H9 (cell line): ENCODE measurements at regions not wholly inside any gene's neighbourhood (a gene's known extent, or its start where the extent isn't known, plus 50 kb on each side); places are given as distances from the start of the nearest gene placed in this dataset.

Experiments
- DNase-seq: peaks from one replicate; pipeline ENCODE4 v3.0.0-alpha.2; 2017
- H2AFZ ChIP-seq: one replicate; pipeline ENCODE4 v1.6.1; 2013; ENCODE audit warnings: mild to moderate bottlenecking, low read length, control low read depth, moderate library complexity
- H2AK5ac ChIP-seq: 2 replicates; pipeline ENCODE4 v1.6.1; 2013; ENCODE audit warnings: low read length, control low read depth, mixed read lengths; ENCODE audit not compliant: insufficient read length
- H2BK120ac ChIP-seq: one replicate; pipeline ENCODE4 v1.6.1; 2013; ENCODE audit warnings: low read depth, mild to moderate bottlenecking, low read length, control low read depth, inconsistent platforms; ENCODE audit not compliant: poor library complexity, severe bottlenecking
- H2BK12ac ChIP-seq: 2 replicates; pipeline ENCODE4 v1.6.1; 2013; ENCODE audit warnings: low read length, control low read depth, mixed read lengths, low read depth; ENCODE audit not compliant: insufficient read length
- H2BK15ac ChIP-seq: 2 replicates; pipeline ENCODE4 v1.6.1; 2013; ENCODE audit warnings: low read depth, low read length, control low read depth
- H2BK20ac ChIP-seq: one replicate; pipeline ENCODE4 v1.6.1; 2013; ENCODE audit warnings: low read depth, mild to moderate bottlenecking, low read length, control low read depth, inconsistent platforms; ENCODE audit not compliant: poor library complexity, severe bottlenecking
- H2BK5ac ChIP-seq: 2 replicates; pipeline ENCODE4 v1.6.1; 2013; ENCODE audit warnings: low read length, control low read depth, mixed read lengths; ENCODE audit not compliant: insufficient read length
- H3K14ac ChIP-seq: 2 replicates; pipeline ENCODE4 v1.6.1; 2013; ENCODE audit warnings: low read length, control low read depth; ENCODE audit not compliant: insufficient read depth
- H3K18ac ChIP-seq: 2 replicates; pipeline ENCODE4 v1.6.1; 2013; ENCODE audit warnings: low read depth, mild to moderate bottlenecking, mixed read lengths, low read length, control low read depth; ENCODE audit not compliant: insufficient read length
- H3K23ac ChIP-seq: 2 replicates; pipeline ENCODE4 v1.6.1; 2013; ENCODE audit warnings: low read length, control low read depth, mixed read lengths, low read depth; ENCODE audit not compliant: insufficient read length
- H3K23me2 ChIP-seq: 2 replicates; pipeline ENCODE4 v1.6.1; 2013; ENCODE audit warnings: low read depth, mild to moderate bottlenecking, mixed read lengths, low read length, control low read depth; ENCODE audit not compliant: insufficient read length, poor library complexity, severe bottlenecking
- H3K27ac ChIP-seq: 2 replicates; pipeline ENCODE4 v1.5.1; 2013; ENCODE audit warnings: low read length, control low read depth, mixed read lengths, low read depth; ENCODE audit not compliant: insufficient read length
- H3K27me3 ChIP-seq: 2 replicates; pipeline ENCODE4 v1.6.1; 2013; ENCODE audit warnings: low read length, control low read depth, inconsistent platforms; ENCODE audit not compliant: insufficient read depth
- H3K4ac ChIP-seq: 2 replicates; pipeline ENCODE4 v1.6.1; 2013; ENCODE audit warnings: low read depth, mild to moderate bottlenecking, control low read depth, inconsistent platforms, low read length, moderate library complexity
- H3K4me1 ChIP-seq: 2 replicates; pipeline ENCODE4 v1.6.1; 2013; ENCODE audit warnings: low read length, control low read depth, inconsistent platforms; ENCODE audit not compliant: insufficient read depth
- H3K4me2 ChIP-seq: 2 replicates; pipeline ENCODE4 v1.6.1; 2013; ENCODE audit warnings: low read length, control low read depth, mixed read lengths; ENCODE audit not compliant: insufficient read length, insufficient read depth
- H3K56ac ChIP-seq: 2 replicates; pipeline ENCODE4 v1.6.1; 2013; ENCODE audit warnings: low read depth, mild to moderate bottlenecking, mixed read lengths, low read length, control low read depth; ENCODE audit not compliant: insufficient read length
- H3K79me1 ChIP-seq: 2 replicates; pipeline ENCODE4 v1.6.1; 2013; ENCODE audit warnings: low read depth, mild to moderate bottlenecking, moderate library complexity, low read length, control low read depth, inconsistent platforms; ENCODE audit not compliant: insufficient read depth, poor library complexity, severe bottlenecking
- H3K79me2 ChIP-seq: 2 replicates; pipeline ENCODE4 v1.6.1; 2013; ENCODE audit warnings: low read length, control low read depth, inconsistent platforms; ENCODE audit not compliant: insufficient read depth
- H3K9ac ChIP-seq: 2 replicates; pipeline ENCODE4 v1.6.1; 2013; ENCODE audit warnings: low read length, control low read depth, mixed read lengths; ENCODE audit not compliant: insufficient read length; ENCODE audit errors: extremely low read depth
- H3K9me3 ChIP-seq: one replicate; pipeline ENCODE4 v1.6.1; 2013; ENCODE audit warnings: low read depth, low read length, inconsistent platforms; ENCODE audit not compliant: control insufficient read depth
- H3T11ph ChIP-seq: one replicate; pipeline ENCODE4 v1.6.1; 2013; ENCODE audit warnings: mild to moderate bottlenecking, low read length, control low read depth, inconsistent platforms
- H4K20me1 ChIP-seq: one replicate; pipeline ENCODE4 v1.6.1; 2013; ENCODE audit not compliant: control insufficient read depth, insufficient read length, insufficient read depth
- H4K5ac ChIP-seq: 2 replicates; pipeline ENCODE4 v1.6.1; 2013; ENCODE audit warnings: low read depth, mild to moderate bottlenecking, mixed read lengths, low read length, control low read depth; ENCODE audit not compliant: insufficient read length
- H4K8ac ChIP-seq: replicated peaks from 2 replicates; pipeline ENCODE4 v1.6.1; 2013; ENCODE audit warnings: low read length, control low read depth, mixed read lengths, low read depth; ENCODE audit not compliant: insufficient read length
- H4K91ac ChIP-seq: 2 replicates; pipeline ENCODE4 v1.6.1; 2013; ENCODE audit warnings: low read depth, mild to moderate bottlenecking, moderate library complexity, mixed read lengths, low read length, control low read depth; ENCODE audit not compliant: insufficient read length
- H3K27ac Mint-ChIP-seq, 3 experiments: 2 replicates in 2 of 3; 3 replicates in 1 of 3; pipeline ENCODE4 v1.8.0; 2020 to 2021; ENCODE audit warnings: mixed read lengths in 3 of 3, mild to moderate bottlenecking in 1 of 3, moderate library complexity in 1 of 3
- H3K27me3 Mint-ChIP-seq: 2 replicates; pipeline ENCODE4 v1.8.0; 2021; ENCODE audit warnings: low read depth, mild to moderate bottlenecking, moderate library complexity, mixed read lengths
- H3K36me3 Mint-ChIP-seq, 3 experiments: 2 replicates in 2 of 3; 3 replicates in 1 of 3; pipeline ENCODE4 v1.8.0; 2020 to 2021; ENCODE audit warnings: low read depth in 3 of 3, mixed read lengths in 3 of 3; ENCODE audit not compliant: insufficient read depth in 1 of 3
- H3K4me1 Mint-ChIP-seq, 2 experiments: 2 replicates each; pipeline ENCODE4 v1.8.0; 2020; ENCODE audit warnings: mixed read lengths in 2 of 2
- H3K4me3 Mint-ChIP-seq, 2 experiments: 2 replicates in 1 of 2; 3 replicates in 1 of 2; pipeline ENCODE4 v1.8.0; 2020 to 2021; ENCODE audit warnings: mild to moderate bottlenecking in 2 of 2, mixed read lengths in 2 of 2, moderate library complexity in 1 of 2
- H3K9me3 Mint-ChIP-seq, 2 experiments: 2 replicates in 1 of 2; 3 replicates in 1 of 2; pipeline ENCODE4 v1.8.0; 2020; ENCODE audit warnings: mild to moderate bottlenecking in 2 of 2, mixed read lengths in 2 of 2, moderate library complexity in 1 of 2
- CTCF ChIP-seq: fragments of 200-600 bp; sonication (generic); conservative IDR thresholded peaks from 3 replicates; pipeline ENCODE4 v1.8.0; 2021; ENCODE audit warnings: antibody characterized with exemption, mild to moderate bottlenecking
- WGBS: extraction: QIAGEN DNeasy Blood & Tissue Kit; methylation state at CpG from one replicate; pipeline ENCODE4 v1.1.7; 2013; ENCODE audit warnings: missing lambda C conversion rate, low lambda C conversion rate, mixed read lengths; ENCODE audit not compliant: insufficient read length; ENCODE audit errors: extremely low coverage; 5-methylcytosine and 5-hydroxymethylcytosine counted together

- Histone ChIP-seq H3K23ac (no peak overlapping the region), H3K79me2 (no peaks in the 10 kb centered on the region), H3K56ac (no peak overlapping the region), H3K4ac (no peak overlapping the region), H2BK15ac (no peak overlapping the region), H3K4me2 (no peak overlapping the region), H3K18ac (no peak overlapping the region), H2AFZ (no peak overlapping the region), H3K27me3 (no peaks in the 10 kb centered on the region), H2BK120ac (no peak overlapping the region), H3K79me1 (no peaks in the 10 kb centered on the region), H3K14ac (no peak overlapping the region), H2BK5ac (no peak overlapping the region), H2BK12ac (no peak overlapping the region), H3K9ac (no peak overlapping the region), H2AK5ac (no peak overlapping the region), H3K27ac (no peak overlapping the region), H4K5ac (no peak overlapping the region), H3K23me2 (no peaks in the 10 kb centered on the region), H4K8ac (no peak overlapping the region), H3T11ph (no peak overlapping the region), H4K20me1 (no peaks in the 10 kb centered on the region), H3K4me1 (no peaks in the 10 kb centered on the region; the same call in 1 of the 2 replicates), H4K91ac (no peak overlapping the region), H3K9me3 (no peaks in the 10 kb centered on the region), H2BK20ac (no peak overlapping the region)
- Mint-ChIP-seq H3K4me1 (peaks cover 10 to 15% of the 10 kb centered on the region in 2 experiments), H3K27ac (no peak overlapping the region), H3K36me3 (peaks cover 0 to 2% (median 1%) of the 10 kb centered on the region in 3 experiments; a peak in 3 of 7 replicates), H3K27me3 (no peaks in the 10 kb centered on the region; the same call in 1 of the 2 replicates), H3K9me3 (peaks cover 0 to 2% of the 10 kb centered on the region in 2 experiments; a peak in 1 of 5 replicates), H3K4me3 (no peak overlapping the region)
- DNase-seq = no peak
- no peak for TF ChIP-seq CTCF
- WGBS = no CpG with 5 or more reads among the region's 6 CpGs
These were observed 190.6 kb downstream of the EMP1 start for GRCh38 chr12:13387101-13387500.
